Hematopoietic multipotent progenitor cell treated with erythropoietin and hydrocortisone succinate and interleukin-3 and kit ligand, for 6 days (in vitro differentiated cells): ENCODE measurements at regions not wholly inside any gene's neighbourhood (a gene's known extent, or its start where the extent isn't known, plus 50 kb on each side); places are given as distances from the start of the nearest gene placed in this dataset.

ENCODE experiments used
- DNase-seq: peaks from one replicate; pipeline ENCODE4 v3.0.0-alpha.2; 2015

DNA sequence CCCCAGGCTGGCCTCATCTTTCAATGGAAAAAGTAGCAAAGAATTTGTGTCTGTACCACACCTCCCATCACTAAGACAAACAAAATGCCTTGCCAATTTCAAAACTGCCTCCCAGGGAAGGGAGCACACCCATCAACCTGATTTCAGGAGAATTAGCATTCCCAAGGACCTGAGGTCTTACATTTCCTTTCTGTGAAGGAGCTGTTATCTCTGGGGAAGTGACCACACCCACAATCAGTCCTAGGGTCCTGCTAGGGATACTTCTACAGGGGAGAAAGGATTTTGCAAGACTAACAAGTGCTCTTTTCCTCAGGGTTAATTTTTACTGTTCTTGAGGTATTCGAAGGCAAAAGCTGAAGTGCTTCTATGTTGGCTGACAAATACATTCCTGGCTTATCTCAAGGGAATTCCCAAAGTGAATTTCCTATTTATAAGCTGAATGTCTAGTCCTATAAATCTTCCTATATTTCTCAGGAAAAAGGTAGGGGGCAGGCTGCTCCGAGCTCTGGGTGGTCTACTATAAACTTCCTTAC is 97.4 kb upstream of the ITGA1 start:
- DNase-seq = no peak

DNA sequence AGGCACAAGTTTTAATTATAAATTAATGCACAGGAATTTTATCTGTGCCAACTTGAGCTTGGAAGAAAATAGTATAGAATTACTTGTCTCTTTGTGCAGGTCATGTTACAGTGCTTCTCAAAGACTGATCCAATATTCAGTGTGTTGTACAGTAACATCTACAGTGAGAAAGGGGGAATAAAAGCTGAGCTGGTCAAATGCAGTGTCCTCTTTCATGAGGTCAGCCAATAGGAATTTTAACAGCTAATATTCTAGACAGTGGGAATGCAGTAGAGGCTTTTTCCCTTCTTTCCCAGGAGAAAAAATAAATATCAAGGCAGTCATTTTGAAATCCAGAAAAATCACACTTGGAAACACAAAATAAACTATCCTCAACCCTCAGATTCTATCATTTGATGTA is 95.7 kb upstream of the ITGA1 start:
- no peak for DNase-seq

DNA sequence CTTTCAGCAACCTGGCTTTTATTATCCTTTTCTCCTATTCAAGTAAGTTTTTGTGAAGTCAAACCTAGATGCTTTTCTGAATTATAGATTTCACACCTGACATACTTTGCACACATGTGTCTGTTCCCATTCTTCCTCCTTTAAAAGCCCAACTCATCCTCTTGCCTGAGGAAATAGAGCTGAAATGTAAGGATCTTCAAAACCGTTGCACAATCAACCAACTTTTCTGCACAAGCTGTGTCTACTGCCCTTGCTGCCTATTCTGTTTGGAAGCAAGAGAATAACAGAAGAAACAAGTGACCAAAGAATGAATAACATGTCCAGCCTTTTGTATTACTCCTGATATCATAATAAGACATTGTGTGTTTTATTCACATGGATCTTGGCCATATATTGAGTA is 95.1 kb upstream of the ITGA1 start:
- no peak for DNase-seq

DNA sequence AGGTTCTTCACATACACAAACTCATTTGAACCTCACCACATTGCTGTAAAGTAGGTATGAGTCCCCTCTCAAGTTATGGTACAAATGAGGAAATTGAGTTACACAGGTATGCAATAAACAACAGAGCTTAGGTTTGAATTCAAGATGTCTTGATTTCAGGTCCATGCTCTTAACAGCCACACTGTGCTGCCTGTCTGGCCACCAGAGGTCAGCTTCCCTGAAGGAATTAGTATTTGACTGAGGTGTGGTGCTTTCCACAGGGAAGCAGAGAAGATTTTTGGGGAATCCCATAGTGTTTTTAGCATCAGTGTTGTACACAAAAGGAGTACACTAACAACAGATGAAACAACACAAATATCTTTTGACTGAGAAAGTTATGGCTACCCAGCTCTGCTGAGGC is 94.4 kb upstream of the ITGA1 start:
- DNase-seq = peak; percentile 5

DNA sequence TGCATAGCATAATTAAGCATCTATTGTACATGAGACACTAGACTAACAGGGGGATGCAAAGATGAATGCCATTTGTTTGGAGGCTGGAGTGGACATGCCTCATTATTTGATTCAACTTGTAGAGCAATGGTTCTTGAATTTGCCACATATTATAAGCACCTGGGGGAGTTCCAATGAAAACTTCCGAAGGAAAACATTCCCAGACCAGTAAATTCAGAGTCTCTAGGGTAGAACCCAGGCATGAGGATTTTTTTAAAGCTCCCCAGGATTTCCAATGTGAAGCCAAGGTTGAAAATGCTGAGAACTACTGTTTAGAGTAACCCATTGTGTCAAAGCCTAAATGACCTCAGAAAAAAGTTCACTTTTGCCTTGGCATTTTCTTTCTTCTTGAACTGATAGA is 93.9 kb upstream of the ITGA1 start:
- no peak for DNase-seq

DNA sequence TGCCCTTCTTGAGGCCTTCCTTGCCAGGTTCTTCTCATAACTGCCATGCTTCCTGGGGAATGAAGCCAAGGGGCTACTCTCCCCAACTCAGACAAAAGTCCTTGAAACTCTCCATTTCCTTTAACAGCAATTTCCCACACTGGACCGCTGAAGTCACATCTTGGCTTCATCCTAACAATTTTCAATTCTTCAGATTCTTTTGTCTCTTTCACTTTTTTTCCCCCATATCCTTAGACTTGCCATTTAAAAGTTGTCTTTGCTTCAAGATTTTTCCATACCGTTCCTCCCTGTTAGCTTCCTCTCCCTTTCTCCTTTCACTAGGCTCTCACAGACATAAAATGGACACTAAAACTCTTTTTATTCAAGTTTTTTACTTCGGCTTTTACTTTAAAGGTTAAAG is 93.1 kb upstream of the ITGA1 start:
- DNase-seq = no peak

DNA sequence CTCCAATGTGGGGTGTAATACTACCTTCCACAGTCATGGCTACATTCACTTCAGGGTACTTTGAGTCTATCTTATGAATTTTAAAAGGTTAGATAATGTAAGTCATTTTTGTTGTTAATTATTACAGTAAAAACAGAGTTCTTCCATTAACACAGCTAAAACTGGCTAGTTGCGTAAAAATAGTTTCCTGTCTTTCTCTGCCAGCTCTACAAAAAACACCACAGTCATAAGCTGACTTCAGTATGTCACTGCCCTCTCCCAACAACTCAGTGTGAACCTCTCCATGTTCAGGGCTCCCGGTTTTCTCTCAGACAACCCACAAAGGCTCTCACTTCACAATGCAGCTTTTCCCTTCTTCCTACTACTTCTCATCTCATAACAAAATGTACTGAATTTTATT is 84.8 kb upstream of the ITGA1 start:
- DNase-seq = peak; percentile 28

DNA sequence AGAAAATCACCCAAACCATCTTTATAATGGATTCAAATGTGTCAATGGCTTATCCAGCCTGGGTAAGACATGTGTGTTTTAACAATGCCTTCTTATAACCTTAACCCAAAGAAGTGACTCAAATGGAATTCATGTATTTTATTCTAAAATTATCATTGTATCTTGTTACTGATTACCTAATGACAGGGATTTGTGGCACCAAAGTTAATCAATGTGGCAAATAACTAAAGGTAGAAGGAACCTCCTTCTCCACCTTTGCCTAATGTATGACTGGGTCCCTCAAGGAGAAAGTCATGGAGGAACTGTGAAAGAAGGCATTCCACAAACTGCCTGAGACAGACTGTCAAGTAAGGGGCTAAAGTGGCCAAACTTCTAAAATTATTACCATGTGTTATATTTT is 84.4 kb upstream of the ITGA1 start:
- no peak for DNase-seq

DNA sequence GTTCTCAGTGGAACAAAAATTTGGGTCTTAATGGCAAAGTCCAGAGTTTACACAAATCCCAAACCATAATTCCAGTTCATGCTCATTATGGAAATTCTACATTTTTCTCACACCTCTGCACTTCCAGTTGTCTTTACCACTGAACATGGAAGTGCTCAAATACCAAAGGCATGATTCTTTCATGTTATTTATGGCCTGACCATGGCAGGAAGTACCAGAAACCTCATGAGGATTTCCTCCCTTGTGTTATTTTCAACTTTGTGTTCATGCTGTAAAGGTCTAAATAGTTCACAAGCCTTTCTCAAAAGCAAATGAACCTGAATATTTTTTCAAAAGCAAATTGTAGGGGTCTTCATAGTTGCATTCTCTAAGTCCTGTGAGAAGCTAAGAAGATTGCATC is 82.0 kb upstream of the ITGA1 start:
- DNase-seq = no peak

DNA sequence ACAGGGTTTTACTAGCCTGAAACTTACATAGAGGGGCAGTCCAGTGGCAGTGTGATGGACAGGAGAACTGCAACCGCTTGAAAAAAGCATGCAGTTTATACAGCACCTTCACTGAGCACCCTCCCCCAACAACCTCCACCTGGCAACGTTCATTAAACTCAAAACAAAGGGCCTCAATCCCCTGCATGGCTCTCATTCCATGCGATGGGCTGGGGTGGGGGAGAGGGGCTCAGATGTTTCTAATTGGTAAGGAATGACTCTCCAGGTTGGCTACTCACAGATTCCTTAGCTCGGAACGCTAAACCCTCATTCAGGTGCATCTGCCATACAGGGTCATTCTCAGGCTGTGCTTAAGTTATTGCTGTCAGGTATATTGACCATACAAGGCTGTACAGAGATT is 80.9 kb upstream of the ITGA1 start:
- no peak for DNase-seq

DNA sequence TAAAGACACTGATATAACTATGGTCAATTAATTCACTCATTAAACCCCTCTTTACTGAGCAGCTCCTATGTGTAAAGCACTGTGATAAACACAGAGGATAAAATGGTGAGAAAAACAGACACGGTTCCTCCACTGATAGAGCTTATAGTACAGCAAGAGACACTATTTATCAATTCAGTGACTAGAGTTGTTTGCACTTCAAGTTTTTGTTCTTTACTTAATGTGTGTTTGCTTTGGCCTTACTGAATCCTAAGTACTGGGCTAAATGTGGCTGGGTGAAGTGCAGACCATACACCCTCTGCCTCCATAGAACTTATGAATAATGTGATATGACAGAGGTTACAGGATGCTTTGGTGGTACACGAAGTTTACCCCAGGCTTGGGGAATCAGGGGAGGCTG is 80.1 kb upstream of the ITGA1 start:
- DNase-seq = no peak

DNA sequence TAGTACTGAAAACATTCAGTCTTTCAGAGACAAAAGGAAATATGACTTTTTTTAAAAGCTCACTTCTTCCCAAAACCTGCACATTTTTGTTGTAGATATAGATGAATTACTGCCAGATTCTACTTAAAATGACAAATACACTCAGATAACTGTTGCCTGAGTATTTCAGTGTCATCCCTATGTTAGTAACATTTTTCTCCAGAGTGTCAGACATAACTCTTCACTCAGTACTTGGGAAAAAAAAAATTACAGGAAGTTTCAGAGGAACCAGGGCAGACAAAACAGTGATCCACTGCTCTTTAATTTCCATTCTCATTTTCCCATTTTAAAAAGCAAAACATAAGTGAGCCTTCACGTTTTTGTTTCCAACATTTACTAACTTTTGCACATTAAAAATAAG is 79.3 kb upstream of the ITGA1 start:
- no peak for DNase-seq

DNA sequence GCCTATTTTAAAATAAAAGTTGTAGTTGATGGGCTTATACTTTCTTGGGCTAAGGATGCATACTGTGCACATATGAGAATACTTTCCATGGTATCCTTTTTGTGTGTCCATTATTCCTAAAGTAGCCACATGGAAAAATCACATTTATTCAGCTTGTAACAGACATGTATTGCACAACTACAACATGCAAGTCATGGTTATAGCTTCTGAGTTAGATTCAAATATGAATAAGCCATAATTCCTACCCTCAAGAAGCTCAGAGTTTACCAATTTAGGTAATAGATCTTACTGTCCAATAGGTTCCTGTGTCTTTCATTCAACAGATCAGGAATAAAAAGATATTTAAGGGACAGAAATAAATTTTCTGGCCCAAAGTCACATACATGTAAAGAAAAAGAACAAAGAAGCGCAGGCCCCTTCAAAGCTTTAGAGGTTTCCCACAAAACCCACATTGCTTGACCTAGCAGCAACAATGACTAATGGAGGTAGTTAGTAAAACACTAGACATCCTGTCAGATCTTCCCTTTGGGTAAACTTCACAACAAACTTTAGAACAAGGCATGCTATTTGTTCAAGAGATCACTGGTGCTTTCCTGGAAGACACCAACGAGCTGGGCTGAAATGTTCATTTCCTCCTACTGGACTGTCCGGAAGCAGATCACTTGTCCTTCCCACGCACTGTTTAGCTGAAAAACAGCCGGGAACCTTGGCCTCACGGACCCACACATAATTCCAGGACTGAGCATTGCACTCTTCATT is 78.4 kb upstream of the ITGA1 start:
- DNase-seq = peak; percentile 42

DNA sequence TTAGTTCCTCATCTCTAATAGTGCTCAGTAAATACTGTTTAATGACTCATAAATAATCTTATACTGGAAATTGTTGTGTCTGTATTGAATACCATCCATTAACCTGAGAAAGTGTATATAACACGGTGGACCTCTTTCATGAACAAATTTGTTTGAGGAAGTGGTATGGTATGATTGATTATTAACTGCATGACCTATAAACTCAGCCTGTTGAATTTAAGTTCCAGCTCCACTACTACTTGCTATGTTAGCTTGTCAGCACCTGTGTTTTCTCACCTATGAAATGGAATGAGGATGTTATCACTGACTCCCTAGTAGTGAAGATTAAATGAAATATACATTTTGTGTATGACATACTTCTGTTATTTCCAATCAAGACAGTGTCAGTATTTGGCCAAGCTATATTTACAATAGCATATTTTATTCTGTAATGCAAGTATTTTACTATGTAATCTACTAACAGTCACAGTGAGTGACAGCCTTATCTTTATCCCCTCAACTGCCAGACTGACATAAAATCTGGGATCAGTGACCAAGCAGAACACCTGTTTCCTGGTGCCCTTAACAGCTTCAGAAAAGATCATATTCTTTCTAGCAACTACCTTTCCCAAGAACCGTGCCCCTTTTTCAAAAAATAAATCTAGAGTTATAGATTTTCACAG is 77.3 kb upstream of the ITGA1 start:
- DNase-seq = no peak

DNA sequence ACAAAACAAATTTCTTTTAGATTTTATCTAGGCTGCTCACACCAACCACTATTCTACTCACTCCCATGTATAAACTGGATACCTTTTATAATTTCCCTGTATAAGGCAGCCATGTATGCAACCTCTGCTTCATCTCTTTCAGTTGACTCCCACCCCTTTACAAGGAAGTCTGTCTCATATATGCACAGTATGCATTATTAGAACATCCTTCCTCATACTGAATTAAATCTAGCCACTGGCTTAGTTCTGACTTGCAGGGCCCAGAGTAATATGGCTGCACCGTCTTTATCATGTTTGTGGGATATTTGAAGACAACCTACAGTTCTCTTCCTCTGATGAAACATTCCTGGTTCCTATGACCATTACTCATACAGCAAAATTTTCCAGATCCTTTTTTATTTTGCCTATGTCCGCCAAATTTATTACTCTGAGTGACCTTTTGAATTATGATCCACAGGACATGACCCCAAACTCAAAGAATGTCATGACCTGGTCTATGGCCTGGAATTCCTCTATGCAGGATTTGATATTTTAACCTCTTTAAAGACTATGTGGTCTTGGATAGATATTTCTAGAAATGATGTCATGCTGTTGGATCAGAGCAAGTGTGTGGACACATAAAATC is 76.6 kb upstream of the ITGA1 start:
- no peak for DNase-seq

DNA sequence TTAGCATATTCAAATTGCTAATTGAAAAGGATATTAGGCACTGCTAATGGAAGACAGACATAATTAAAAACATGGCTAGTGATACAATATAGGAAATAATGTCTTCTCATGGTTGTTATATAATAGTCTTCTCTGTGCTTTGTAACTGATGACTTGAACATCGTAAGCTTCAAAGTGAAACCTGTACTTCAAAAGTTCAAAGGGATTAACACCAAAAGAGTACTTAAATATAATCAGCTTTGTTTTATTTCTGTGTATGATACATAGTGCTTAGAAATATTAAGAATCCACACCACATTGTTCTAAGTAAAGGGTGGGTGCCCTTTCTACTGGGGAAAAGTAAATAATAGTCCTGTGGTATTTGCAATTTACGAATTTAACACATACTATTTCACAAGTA is 75.4 kb upstream of the ITGA1 start:
- no peak for DNase-seq

DNA sequence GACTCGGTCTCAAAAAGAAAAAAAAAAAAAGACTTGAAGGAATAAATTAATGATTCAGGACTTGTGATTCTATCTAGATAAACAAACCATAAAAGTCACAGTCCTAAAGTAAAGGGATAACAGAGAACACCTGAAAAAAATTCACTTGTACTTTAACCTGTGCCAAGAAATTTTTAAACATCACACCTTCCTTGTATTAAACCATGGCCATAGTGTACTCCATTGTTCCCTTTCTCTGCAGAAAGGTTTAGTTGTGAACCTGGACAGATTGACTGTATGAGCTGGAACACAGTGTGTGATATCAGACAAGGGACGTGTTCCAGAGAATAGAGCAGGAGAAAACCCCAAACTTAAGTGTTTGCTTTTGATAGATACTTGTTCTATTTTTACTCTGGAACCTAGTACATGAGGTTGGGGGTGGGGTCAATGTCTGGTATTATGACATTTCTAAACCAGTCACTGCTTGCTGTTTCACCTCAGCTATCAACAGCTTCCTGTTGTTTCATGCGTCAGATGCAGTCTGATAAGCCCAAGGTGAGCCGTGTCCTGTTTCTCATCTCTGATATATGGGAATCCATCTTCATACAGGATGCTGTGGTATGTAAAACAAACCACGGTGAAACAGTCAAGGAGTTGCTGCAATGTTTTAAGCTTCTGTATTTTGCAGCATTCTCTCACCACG is 62.5 kb upstream of the ITGA1 start:
- DNase-seq = peak; percentile 55

DNA sequence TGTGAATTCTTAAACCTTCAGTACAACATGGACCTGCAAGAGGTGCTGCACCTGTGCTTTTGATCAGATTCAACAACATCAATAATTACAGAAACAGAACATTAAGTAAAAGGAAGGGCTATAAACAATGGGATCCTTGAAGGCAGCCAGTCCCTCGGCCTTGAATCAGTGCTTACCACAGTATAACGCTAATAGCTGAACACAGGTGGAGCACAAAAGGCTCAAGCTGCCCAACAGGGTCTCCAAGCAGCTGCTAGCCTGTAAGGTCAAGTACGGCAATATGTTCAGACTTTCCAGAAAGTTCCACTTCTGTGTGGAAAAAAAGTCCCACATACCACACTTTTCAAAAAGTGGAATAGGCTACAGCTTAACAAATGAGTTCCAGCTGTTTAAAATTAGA is 61.9 kb upstream of the ITGA1 start:
- DNase-seq = no peak

DNA sequence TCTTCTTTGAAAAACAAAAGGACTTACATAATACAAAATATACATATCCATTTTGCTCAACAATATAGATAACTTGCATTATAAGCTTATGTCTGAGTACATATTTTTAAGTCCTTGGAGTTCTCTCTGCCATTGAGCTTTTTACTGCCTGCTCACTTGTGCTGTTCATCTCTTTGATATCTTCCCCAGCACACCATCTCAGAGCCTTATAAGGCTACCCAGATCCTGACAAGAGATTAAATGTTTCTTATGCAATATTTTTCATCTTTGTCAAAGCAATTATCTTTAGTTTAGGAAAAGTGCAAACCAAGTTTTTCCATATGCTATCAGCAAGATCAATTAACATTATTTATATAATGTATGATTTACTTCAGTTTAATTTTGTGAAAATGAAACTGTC is 60.7 kb upstream of the ITGA1 start:
- DNase-seq = peak; percentile 12

DNA sequence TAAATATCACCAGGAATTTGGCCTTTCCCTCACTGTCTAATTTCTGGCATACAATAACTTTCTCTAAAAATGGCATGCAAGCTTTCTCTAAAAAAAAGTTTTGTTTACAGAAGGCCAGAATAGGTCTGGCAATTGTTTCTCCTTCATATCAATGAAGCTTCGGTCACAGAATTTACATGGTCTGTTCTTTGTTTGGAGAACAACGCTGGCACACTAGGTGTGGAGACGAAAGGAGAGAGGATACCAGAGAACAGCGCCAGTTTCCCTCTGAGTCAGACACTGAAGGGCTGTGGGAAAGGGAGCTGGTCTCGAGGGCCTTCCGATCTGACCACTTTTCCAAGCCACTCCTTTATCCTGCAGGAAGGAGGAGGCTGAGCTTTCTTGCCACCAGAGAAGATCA is 60.1 kb upstream of the ITGA1 start:
- DNase-seq = no peak

DNA sequence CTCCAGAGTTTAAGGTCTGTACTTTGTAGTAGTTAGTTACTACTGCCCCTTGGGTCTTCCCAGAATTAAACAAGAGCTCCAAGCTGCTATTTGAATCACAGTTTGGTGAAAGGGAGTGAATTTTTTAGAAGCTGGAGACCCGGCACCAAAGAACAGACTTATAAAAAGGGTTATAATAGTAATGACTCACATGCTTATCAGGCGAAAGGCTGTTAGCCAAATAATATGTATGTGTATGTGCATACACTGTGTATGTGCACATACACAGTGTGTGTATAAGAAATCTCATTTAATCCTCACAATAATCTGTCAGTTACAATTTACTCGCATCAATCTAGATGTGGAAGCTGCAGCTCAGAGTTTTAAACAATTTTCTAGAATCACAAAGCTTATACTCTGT is 59.5 kb upstream of the ITGA1 start:
- no peak for DNase-seq

DNA sequence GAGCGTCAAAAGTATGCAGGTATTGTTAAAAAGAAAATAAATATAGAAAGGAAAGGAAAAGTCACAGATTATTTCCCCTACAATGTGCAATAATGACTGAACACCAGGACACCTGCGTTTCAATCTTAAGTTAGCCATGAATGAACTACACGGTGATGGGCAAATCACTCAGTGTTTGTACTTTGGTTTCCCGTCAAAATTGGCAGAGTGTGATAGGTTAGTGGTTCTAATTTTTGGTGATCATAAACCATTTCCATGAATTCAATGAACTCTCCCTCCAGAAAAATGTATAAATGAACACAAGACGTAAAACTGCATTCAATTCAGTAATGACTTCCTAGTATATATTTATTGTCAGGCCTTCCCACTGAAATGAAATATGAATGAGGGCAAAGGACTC is 59.0 kb upstream of the ITGA1 start:
- DNase-seq = no peak

DNA sequence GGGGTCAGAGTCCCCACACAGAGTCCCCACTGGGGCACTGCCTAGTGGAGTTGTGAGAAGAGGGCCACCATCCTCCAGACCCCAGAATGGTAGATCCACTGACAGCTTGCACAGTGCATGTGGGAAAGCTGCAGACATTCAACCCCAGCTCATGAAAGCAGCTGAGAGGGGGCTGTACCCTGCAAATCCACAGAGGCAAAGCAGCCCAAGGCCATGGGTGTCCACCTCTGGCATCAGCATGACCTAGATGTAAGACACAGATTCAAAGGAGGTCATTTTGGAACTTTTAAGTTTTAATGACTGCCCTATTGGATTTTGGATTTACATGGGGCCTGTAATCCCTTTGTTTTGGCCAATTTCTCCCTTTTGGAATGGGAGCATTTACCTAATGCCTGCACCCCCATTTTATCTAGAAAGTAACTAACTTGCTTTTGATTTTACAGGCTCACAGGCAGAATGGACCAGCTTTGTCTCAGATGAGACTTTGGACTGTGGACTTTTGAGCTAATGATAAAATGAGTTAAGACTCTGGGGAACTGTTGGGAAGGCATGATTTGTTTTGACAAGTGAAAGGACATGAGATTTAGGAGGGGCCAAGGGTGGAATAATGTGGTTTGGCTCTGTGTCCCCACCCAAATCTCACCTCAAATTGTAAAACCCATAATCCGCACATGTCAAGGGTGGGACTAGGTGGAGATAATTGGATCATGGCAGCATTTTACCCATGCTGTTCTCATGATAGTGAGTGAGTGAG is 56.3 kb upstream of the ITGA1 start:
- no peak for DNase-seq
